Adrenal gland (tissue), 5 donors: ENCODE measurements at regions not wholly inside any gene's neighbourhood (a gene's known extent, or its start where the extent isn't known, plus 50 kb on each side); places are given as distances from the start of the nearest gene placed in this dataset.

Experiments
- POLR2A ChIP-seq, 2 donors: fragments of 450-650 bp; IDR thresholded peaks; one replicate each; pipeline ENCODE4 v1.6.1; 2017; ENCODE audit warnings: antibody characterized with exemption in 2 of 2, mild to moderate bottlenecking in 2 of 2, moderate library complexity in 1 of 2
- TF ChIP-seq, protein P1 (sequence below), 6 experiments: fragments of 450-650 bp in 4 of 6; fragments of 200-600 bp in 2 of 6; sonication (generic) in 1 of 6; IDR thresholded peaks; 1 replicate in 5 of 6; 2 replicates in 1 of 6; pipeline versions ENCODE4 v1.5.1 to v1.8.0; 2016 to 2021; ENCODE audit warnings: antibody characterized with exemption in 6 of 6, mild to moderate bottlenecking in 2 of 6, moderate library complexity in 1 of 6
- donor health status: DM: no; HTN: no; CAD: no.

DNA sequence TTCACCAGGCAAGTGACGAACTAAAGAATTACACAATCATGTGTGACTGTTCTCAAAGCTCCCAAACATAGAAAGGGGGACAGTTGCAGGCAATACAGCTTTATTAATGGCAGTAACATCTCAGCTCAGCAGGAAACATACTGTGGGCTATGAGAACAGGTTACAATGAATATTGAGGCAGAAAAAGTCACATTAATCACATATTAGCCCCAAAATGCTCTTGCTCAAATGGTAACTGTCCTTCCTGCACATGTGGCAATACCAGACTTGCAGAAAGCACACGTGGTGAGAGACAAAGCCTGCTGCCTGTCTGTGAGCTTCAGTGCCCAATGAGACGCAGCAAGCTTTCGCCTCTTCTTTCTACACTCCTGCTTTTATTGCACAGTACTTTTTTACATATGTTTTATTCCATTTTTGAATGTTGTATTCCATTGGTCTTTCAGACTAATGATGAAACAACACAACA is 104.9 kb upstream of the ACBD5 start:
- TF ChIP-seq, protein P1, sequence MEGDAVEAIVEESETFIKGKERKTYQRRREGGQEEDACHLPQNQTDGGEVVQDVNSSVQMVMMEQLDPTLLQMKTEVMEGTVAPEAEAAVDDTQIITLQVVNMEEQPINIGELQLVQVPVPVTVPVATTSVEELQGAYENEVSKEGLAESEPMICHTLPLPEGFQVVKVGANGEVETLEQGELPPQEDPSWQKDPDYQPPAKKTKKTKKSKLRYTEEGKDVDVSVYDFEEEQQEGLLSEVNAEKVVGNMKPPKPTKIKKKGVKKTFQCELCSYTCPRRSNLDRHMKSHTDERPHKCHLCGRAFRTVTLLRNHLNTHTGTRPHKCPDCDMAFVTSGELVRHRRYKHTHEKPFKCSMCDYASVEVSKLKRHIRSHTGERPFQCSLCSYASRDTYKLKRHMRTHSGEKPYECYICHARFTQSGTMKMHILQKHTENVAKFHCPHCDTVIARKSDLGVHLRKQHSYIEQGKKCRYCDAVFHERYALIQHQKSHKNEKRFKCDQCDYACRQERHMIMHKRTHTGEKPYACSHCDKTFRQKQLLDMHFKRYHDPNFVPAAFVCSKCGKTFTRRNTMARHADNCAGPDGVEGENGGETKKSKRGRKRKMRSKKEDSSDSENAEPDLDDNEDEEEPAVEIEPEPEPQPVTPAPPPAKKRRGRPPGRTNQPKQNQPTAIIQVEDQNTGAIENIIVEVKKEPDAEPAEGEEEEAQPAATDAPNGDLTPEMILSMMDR (IDR thresholded peaks at IDR 0.05) = no peak
- TF ChIP-seq POLR2A (IDR thresholded peaks at IDR 0.05) = no peak
